UCSD-AML1 (cell line): ENCODE measurements at regions not wholly inside any gene's neighbourhood (a gene's known extent, or its start where the extent isn't known, plus 50 kb on each side); places are given as distances from the start of the nearest gene placed in this dataset.
"Not testable (repeated sequence)": the region's sequence is repeated elsewhere in the genome, so short reads cannot be mapped to it uniquely, and the experiment has no call there.

ENCODE experiments used
- DNase-seq: peaks from one replicate; lab custom pipeline; 2025; ENCODE audit not compliant: unreplicated experiment; lab: John Stamatoyannopoulos, UW

DNA sequence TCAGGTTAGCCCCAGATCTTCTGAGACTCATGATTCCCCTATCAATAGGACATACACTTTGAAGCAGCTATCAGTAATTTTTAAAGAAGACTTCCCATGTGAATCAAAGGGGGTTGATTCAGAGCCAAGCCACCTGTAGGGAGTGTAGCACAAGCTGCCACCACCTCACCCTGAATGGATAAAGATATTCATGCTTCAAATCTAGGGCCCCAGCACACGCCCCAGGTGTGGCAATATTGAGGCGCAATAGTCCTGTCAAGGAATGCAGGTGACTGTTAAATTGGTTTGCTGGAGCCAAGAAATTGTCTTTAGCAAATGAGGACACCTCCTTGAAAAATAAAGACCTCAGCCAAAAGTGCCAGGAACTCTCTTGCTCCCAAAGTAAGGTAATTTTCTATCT, 404.4 kb downstream of the MAFB start:
- no peak for DNase-seq

DNA sequence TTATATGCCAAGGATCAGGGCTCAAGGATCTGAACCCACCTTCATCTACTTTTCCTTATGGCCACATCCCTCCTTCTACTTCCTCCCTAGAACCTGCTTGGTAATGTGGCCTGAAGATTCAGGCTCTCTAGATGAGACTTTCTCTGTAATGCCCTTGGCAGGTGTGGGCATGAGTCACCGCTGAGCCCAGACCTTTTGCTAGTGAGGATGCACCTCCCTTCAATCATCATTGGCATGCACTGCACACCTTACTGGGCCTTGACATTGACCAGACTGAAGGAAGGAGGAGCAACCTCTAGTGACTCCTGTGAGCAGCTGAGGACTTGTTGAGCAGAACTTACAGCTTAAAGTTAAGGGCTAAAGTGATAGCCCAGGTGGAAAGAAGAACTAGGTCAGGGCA, 405.3 kb downstream of the MAFB start:
- DNase-seq: no peak

DNA sequence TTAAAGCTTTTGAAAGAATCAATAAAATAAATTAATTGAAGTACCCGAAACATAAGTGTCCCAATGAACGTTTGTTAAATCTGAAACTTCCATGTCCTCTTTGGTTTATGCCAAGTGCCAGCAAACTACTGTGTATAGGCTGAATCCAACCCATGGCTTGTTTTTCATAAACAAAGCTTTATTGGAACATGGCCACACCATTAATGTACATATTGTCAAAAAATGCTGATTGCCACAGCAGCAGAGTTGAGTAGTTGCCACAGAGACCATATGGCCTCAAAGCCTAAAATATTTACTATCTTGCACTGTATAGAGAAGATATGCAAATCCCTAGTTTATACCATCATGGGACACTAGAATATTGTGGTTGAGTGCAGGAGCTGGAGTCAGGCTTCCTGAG, 406.1 kb downstream of the MAFB start:
- DNase-seq: no peak

DNA sequence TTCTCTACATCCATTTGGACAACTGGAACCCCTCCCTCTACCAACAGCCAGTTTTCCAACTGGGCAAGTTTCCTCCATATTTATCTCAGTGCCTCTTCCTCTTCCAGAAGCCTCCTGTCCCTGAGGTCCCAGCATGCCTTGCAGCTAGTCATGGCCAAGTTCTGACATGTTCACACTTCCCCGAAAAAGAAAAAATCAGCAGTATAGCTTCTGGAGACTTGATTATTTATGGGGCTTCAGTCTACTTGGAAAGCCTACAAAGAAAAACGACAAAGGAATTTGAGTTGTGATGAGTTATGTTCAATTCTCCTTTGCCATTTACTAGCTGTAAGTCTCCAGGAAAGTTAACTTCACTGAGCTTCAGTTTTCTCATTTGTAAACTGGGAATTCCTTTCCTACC, 406.5 kb downstream of the MAFB start:
- no peak for DNase-seq

DNA sequence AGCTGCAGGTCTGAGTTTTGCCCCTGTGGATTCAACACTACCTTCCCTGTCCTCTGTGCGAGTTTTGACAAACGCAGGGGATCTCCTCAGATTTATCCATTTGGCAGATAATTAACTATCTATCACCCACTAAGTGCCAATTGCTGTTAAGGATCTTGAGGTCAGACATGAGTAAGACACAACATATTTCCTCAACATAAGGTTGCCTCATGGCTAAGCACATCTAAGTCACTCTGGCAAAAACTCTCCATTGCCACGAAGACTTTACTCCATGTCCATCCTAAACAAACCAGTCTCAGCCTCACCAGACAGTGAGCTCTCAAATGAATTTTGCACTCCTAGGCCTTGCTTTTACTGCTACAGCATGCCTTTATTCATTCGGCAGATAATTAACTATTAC, 408.4 kb downstream of the MAFB start:
- no peak for DNase-seq

DNA sequence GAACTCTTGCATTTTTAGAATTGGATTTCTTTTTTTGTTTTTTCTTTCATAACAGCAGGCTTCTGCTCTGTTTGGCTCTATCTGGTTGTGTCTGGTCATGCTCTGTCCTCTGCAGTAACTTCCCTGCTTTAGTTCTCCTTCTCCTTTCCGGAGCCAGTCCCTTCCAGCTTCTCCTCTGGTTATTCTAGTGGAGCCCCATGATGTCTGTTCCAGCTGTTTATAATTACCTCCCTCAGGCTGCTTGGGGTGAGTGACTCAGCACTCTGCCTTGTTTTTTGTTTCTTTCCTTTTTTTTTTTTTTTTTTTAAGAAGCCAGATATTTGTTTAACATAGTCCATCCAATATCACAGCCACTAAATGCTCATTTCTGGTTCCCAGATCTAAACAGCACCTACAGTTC, 409.6 kb downstream of the MAFB start:
- DNase-seq: no peak

DNA sequence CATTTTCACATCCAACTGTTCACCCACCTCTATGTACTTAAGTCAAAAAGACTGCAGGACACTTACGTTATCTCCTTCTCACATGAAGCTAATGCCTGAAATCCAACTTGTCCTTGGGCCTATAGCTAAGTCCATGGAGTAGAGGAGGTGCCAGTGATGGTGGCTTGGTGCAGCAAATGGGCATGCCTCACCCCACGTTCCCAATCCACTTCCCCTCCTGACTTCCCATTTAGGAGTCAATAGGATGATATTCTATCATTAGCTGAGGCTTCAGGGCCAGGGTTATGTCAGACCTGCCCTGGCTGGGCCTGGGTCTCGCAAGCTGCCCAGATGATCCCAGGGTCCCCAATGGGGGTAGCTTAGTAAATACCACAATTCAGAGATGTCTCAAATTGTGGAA, 410.4 kb downstream of the MAFB start:
- DNase-seq: no peak

DNA sequence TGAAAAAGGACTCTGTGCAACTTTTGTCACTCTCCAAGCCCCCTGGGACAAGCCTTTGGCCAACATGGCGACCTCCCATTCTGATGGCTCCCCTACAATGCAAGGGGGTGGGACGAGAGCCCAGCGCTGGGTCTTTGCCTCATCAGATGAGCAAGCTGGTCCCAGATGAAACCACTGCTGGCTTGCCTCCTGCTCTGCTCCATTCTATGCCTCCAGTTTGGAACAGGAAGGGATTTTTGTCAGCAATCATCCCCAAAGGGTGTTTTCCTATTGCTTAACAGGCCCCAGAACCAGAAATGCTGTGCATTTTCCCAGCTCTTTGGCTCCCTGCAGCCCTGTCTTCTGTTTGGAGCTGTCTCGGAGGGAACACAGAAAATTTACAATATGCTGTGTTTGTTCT, 412.7 kb downstream of the MAFB start:
- DNase-seq: no peak

DNA sequence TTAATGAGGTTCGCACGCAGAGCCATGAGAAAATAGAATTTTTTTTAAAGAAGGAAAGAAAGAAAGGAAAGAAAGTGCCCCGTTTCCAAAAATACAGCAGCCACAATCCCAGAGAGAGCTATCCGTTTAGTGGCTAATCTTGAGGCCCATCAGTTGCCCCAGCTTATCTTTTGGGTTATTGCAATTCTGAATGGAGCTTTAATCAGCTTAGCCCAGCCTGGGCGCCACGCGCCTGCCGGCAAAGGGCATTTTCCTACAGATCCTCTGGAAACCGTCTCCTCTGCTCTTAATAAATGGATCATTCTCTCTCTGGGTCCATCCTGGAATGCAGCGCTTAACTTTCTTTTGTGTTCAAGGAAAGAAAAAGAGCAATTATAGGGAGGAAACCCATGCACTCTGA, 413.3 kb downstream of the MAFB start:
- no peak for DNase-seq

DNA sequence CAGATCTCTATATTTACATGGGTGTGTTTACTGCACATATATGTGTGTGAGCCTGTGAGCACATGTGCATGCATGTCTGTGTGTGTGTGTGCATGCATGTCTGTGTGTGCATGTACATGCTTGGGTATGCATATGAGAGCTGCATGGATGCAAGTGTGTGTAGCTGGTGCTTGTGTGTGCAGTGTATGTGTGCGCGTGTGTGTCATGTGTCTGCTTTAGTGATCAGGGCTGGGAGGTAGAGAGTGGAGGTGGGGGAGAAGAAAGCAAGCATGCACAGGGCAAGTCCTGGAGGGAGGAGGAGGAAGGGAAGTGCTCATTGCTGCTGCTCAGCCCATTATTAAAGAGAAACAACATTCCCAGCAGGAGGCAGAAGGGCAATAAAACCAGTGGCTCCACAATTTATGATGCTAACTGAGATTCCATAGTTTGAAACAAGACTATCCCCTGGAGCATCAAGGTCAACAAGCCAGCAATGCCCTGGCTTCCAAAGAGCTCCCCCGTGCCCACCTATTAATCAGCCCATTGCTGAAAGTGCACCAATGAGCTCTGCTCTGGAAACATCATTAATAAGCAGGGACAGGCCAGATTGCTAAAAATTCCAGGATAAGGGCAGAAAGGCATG, 414.0 kb downstream of the MAFB start:
- no peak for DNase-seq

DNA sequence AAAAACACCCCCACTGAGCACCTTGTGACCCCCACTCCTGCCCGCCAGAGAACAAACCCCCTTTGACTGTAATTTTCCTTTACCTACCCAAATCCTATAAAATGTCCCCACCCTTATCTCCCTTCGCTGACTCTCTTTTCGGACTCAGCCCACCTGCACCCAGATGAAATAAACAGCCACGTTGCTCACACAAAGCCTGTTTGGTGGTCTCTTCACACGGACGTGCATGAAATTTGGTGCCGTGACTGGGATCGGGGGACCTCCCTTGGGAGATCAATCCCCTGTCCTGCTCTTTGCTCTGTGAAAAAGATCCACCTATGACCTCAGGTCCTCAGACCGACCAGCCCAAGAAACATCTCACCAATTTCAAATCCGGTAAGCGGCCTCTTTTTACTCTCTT, 419.8 kb downstream of the MAFB start:
- not testable (repeated sequence) for DNase-seq

DNA sequence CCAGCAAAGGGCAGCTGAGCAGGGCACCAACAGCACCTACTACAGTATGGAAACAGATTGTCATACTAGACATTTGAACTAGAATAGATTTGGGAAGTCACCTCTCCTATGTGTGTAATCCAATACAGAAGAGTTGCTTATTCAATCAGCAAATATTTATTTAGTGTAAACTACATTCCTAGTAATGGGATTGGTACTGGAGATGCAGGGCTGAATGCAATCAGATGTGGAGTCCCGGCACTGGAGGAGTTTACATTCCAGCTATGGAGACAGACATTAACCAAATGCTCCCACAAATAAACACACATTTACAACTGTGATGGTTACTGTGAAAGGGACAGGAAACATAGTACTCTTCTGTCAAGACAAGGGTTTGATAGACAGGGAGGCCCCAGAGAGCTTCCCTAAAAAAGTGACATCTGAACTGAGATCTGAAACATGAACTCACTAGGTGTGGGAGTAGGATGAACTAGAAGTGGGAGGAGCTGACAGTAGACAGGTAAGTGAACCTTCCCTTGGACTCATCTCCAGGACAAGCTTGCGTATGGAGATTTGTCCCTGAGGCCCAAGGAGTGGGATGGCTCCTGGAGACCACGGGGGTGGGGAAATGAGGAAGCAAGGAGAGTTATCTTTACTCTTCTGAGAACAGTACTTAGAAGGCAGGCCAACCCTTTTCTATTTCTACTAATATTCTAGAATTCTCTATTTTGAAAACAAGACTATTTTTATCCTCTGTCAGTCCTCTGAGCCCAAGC, 420.5 kb downstream of the MAFB start:
- DNase-seq: no peak

DNA sequence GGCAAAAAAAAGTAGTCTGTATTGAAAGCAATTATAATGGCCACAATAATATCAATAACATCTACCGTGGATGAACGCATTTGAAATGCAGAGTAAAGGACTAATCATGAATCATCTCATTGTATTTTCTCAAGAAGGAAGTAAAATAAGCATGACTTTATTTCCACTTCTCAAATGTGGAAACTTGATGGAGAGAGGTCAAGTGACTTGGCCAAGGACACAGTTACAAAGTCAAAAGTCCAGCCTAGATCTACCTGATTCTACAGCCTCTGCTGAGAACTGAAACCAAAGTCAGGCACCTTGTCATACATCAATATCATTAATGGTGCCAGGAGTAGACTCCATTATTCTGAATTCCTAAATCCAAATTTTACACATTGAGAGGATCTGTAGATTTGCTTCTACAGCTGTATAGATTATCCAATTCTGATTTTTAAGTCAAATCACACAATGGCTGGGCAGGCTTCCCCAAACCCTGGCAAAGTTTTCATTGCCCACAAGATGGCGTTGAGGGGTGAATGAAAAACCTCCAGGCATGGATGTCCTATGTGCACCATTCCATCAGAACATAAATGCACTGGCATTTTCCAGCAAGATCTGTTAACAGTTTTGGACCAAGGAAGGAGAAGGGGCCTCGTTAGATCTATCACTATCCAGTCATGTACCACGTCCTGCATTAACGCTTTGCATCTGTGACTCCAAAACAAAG, 423.1 kb downstream of the MAFB start:
- peak; percentile 18 for DNase-seq

DNA sequence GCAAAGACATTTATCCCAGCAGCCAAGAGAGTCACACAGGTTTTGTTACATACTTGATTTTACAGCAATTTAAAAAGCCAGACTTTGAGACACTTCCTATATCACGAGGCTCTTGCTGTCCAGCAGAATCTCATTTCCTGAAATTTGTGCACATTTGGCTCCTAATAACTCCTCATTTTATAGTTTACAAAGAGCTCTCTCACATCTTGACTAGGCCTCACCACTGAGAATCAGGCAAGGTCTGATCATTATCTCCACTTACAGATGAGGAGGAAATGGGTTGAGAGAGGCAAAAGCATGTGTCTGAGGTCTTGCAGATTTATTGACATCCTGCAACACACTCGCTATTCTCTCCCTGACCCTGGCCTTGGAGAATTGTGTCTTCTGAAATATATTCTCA, 426.8 kb downstream of the MAFB start:
- no peak for DNase-seq

DNA sequence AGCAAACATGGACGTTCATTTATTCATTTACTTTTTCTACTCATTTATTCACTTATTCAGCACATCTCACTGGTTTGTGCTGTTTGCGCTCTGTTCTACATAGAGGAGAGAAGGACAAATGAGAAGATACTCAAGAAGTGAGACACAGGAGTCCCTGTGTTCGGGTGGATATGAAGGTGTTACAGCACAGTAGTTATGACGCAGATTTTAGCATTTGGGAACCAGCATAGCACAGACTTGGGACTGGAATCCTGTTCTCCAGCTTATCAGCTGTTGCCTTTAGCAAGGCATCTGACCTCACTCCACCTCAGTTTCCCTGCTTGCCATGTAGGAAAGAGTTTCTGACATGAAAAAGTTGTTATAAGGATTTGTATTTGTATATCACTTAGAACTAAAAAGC, 430.1 kb downstream of the MAFB start:
- DNase-seq: no peak

DNA sequence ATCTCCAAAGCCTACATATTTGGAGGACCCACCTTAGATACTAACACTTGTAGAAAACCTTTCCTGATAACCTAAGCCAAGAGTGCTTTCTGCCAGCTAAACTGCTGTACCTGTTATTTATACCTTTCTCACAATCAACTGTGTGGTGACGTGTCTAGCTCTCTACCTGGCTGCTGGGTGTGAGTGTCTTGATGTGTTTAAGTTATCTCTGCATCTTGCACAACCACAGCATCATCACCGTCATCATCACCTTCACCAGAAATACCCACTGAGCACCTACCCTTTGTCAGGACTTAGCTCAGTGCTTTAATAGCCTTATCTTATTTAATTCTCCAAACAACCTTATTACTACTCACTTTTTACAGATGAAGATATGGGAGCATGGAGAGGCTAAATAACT, 431.3 kb downstream of the MAFB start:
- no peak for DNase-seq

DNA sequence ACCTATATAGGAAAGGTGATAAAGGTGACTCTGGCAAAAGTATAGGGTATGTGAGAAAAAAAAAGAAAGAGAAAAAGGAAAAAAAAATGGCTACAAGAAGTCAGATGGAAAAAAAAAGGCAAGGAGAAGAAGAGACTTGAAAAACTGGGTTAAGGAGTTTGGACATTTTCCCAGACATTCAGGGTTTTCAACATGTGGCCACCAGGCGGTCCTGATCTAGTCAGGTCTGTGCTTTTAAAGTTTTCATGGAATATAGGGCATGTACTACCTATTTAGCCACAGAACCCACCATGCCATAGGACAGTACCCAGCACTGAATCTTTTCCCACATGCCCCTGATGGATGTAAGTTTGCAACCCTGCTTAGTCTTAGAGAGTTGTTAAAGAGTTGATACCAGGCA, 433.7 kb downstream of the MAFB start:
- DNase-seq: no peak

DNA sequence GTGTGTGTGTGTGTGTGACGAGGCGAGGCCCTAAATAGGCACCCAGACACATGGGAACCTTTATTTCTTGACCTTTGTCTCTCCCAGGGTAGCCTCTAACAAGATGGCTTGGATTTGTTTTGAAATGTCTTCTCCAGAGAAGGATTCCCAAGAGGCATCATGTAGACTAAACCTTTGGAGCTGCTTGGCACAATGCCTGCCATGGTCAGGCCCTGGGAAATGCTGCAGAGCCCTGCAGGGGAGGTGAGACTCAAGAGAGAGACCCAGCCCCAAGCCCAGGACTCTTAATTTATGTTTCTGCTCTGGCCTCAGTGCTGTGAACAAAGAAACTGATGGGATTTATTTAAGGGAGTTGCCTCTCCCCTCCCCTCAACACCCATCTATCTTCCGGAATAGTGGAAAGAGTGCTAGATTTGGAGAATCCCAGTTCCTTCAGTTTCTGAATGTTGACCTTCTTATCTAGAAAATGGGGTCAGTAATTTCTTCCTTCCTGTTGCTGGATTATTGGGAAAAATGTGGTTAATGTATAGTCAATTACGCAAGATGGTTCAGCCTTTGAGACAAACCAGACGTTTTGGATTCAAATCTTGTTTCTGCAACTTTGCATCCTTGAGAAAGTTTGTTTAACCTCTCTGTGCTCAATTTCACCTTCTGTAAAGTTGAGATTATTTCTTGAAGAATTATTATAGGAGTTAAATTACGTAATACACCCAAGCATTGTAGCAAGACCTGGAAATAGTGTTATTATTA, 434.8 kb downstream of the MAFB start:
- DNase-seq: no peak

DNA sequence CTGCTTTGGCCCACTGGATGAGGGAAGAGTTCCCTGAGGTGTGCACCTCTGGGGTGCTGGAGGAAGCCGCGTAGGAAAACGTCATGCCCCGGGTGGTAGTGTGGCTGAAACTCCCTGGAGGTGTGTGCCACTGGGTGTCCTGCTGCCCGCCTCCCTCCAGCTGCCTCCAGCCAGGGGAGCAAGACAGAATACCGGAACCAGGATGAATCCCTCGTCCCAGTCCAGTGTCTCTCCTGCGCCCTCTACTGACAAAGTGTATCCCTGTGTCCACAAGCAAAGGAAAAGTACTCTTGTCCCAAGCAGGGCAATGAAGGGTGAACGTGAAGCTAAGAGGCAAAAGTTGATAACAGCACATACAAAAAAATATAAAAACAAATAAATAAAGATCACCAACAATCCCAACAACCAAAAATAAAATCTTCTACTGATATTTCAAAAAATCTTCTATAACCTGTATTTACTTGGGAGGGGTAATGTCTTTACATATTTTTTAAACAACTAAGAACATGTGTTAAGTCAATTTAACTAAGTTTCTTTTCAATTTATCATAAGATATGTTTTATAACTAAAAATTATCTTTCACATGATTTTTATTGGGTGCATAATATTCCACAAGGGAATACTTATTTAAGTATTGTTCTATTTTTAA, 437.6 kb downstream of the MAFB start:
- no peak for DNase-seq

DNA sequence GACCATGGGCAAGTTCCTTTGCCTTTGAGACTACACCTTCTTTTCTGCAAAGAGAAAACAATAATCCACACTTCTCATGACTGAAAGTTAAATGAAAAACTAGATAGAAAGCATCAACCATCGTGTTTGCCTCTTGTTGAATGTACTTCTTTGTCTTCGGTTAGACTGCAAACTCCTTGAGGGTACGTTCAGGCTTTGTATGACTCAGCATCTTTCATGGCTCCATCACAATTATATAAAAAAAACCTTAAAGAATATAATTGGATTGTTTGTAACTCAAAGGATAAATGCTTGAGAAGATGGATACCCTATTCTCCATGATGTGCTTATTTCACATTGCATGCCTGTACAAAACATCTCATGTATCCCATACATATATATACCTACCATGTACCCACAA, 439.2 kb downstream of the MAFB start:
- DNase-seq: no peak

DNA sequence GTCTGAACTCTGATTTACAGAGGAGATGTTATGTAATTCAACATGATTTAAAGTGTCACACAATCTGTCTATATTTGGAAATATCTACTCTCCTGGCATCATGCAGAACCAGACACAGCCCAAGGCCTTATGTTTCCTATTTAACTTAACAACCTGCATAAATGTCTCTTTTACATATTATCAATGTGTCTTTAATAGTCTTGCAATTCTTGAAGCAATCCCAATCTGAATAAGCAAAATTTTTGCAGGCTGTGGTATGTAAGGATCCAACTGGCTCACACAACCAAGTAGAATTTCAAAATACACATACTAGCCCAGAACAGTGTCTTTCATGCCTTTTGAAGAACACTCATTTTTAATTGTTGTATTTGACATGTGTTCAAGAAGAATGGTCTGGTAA, 443.2 kb downstream of the MAFB start:
- no peak for DNase-seq
